A673 (cell line): ENCODE measurements at regions not wholly inside any gene's neighbourhood (a gene's known extent, or its start where the extent isn't known, plus 50 kb on each side); places are given as distances from the start of the nearest gene placed in this dataset.
"Not testable (repeated sequence)": the region's sequence is repeated elsewhere in the genome, so short reads cannot be mapped to it uniquely, and the experiment has no call there.

ENCODE experiments used
- BruUV-seq: library from RNA; stranded (reverse); fragments of 400-500 nt; replicated peaks from 2 replicates; lab custom pipeline; 2021; lab: Mats Ljungman, UMichigan
- CTCF ChIA-PET: fragments of 300-600 bp; sonication (Branson Sonifier 250); formaldehyde crosslinking; loops from one replicate; lab custom pipeline; 2022; ENCODE audit warnings: antibody characterized with exemption; lab: Charles Lee
- POLR2A ChIA-PET: fragments of 300-600 bp; sonication (Branson Sonifier 250); formaldehyde crosslinking; loops from one replicate; lab custom pipeline; 2022; ENCODE audit warnings: antibody characterized with exemption; ENCODE audit not compliant: low non-redundant PET; lab: Charles Lee
- DNase-seq: peaks from one replicate; pipeline ENCODE4 v3.0.0-alpha.2; 2015; ENCODE audit warnings: low spot score
- H3K27ac ChIP-seq: fragments of 200-600 bp; sonication (generic); 2 replicates; pipeline ENCODE4 v1.5.1; 2016; ENCODE audit warnings: mixed run types, low read depth, mild to moderate bottlenecking, mixed read lengths, antibody characterized with exemption, low read length; ENCODE audit not compliant: poor library complexity, severe bottlenecking
- H3K27me3 ChIP-seq: fragments of 200-600 bp; sonication (generic); replicated peaks from 2 replicates; pipeline ENCODE4 v1.6.1; 2017; ENCODE audit warnings: mixed run types, low read depth, mild to moderate bottlenecking, mixed read lengths, antibody characterized with exemption, low read length; ENCODE audit not compliant: insufficient read depth, poor library complexity
- H3K36me3 ChIP-seq: fragments of 200-600 bp; sonication (generic); 2 replicates; pipeline ENCODE4 v1.6.1; 2016; ENCODE audit warnings: mixed run types, mild to moderate bottlenecking, mixed read lengths, antibody characterized with exemption, low read length; ENCODE audit not compliant: insufficient read depth, poor library complexity, severe bottlenecking
- H3K4me1 ChIP-seq: fragments of 200-600 bp; sonication (generic); 2 replicates; pipeline ENCODE4 v1.6.1; 2017; ENCODE audit warnings: mixed run types, mild to moderate bottlenecking, mixed read lengths, antibody characterized with exemption, low read length; ENCODE audit not compliant: insufficient read depth, poor library complexity, severe bottlenecking
- H3K4me3 ChIP-seq: fragments of 200-600 bp; sonication (generic); 2 replicates; pipeline ENCODE4 v1.5.1; 2016; ENCODE audit warnings: low read depth, mixed run types, mild to moderate bottlenecking, mixed read lengths, low read length; ENCODE audit not compliant: poor library complexity, severe bottlenecking
- H3K9me3 ChIP-seq: fragments of 200-600 bp; sonication (generic); 2 replicates; pipeline ENCODE4 v1.6.1; 2016; ENCODE audit warnings: mixed run types, low read depth, mild to moderate bottlenecking, mixed read lengths, antibody characterized with exemption, low read length; ENCODE audit not compliant: poor library complexity, severe bottlenecking
- EZH2 ChIP-seq: fragments of 200-600 bp; sonication (generic); IDR thresholded peaks from 2 replicates; pipeline ENCODE4 v1.6.1; 2017; ENCODE audit warnings: borderline replicate concordance, low read depth, mild to moderate bottlenecking, mixed read lengths, antibody characterized with exemption, low read length; ENCODE audit not compliant: poor library complexity, severe bottlenecking
- intact Hi-C: fragments of 100-400 bp; cut with micrococcal nuclease; formaldehyde crosslinking; loops from one replicate; pipeline ENCODE4 v1.10.0; 2022; ENCODE audit not compliant: unreplicated experiment
- TF ChIP-seq, protein P1 (sequence below): fragments of 300-800, 200-600 bp; sonication (generic); conservative IDR thresholded peaks from 2 replicates; pipeline ENCODE4 v1.5.1; 2017; ENCODE audit warnings: low read depth, mild to moderate bottlenecking, antibody characterized with exemption, low read length, moderate library complexity, mixed read lengths

DNA sequence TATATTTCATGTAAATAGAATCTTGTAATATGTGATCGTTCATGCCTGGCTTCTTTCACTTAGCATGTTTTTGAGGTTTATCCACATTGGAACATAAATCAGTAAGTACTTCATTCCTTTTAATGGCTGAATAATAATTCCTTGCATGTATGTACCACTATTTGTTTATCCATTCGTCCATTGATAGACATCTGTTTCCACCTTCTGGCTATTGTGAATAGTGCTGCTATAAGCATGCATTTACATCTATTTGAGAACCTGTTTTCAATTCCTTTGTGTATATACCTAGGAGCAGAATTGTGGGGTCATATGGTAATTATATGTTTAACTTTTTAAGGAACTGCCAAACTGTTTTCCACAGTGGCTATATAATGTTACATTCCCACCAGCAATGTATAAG lies 356.7 kb upstream of the DIPK2B start:
- no peak for TF ChIP-seq EZH2
- TF ChIP-seq, protein P1, sequence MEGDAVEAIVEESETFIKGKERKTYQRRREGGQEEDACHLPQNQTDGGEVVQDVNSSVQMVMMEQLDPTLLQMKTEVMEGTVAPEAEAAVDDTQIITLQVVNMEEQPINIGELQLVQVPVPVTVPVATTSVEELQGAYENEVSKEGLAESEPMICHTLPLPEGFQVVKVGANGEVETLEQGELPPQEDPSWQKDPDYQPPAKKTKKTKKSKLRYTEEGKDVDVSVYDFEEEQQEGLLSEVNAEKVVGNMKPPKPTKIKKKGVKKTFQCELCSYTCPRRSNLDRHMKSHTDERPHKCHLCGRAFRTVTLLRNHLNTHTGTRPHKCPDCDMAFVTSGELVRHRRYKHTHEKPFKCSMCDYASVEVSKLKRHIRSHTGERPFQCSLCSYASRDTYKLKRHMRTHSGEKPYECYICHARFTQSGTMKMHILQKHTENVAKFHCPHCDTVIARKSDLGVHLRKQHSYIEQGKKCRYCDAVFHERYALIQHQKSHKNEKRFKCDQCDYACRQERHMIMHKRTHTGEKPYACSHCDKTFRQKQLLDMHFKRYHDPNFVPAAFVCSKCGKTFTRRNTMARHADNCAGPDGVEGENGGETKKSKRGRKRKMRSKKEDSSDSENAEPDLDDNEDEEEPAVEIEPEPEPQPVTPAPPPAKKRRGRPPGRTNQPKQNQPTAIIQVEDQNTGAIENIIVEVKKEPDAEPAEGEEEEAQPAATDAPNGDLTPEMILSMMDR, result peak; percentile 18; the same call in 1 of the 2 replicates
- intact Hi-C loops, result no loop called here
- BruUV-seq, result no TSS peak

DNA sequence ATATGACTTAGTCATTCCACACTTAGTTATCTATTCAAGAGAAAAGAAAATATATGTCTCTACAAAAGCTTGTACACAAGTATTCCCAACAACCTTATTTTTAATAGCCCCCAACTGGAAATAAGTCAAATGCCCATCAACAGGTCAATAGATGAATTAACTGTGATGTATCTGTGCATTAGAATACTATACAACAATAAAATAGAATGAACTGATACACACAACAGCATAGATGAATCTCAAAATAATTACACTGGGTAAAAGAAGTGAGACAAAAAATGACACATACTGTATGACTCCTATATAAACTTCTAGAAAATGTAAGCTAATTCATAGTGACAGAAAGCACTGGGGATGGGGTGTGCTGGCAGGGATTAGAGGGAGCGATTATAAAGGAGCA lies 354.1 kb upstream of the DIPK2B start:
- ChIA-PET CTCF (no interaction called here), POLR2A (no interaction called here)
- intact Hi-C loops, result no loop called here
- no peak for DNase-seq
- no peak for TF ChIP-seq EZH2
- TF ChIP-seq, protein P1, result no peak
- BruUV-seq, result no TSS peak
- Histone ChIP-seq H3K4me3 (no peak overlapping the region), H3K36me3 (no peaks in the 10 kb centered on the region), H3K4me1 (no peaks in the 10 kb centered on the region), H3K27ac (no peak overlapping the region), H3K27me3 (no peaks in the 10 kb centered on the region), H3K9me3 (no peaks in the 10 kb centered on the region)

More for the DNA sequence above, 356.7 kb upstream of the DIPK2B start:
- CTCF ChIA-PET, result no interaction called here
- H3K36me3 ChIP-seq, result no peaks in the 10 kb centered on the region
- DNase-seq, result no peak
- H3K4me1 ChIP-seq, result no peaks in the 10 kb centered on the region
- no peaks in the 10 kb centered on the region for H3K27me3 ChIP-seq
- no peaks in the 10 kb centered on the region for H3K9me3 ChIP-seq
- H3K4me3 ChIP-seq, result no peak overlapping the region
- H3K27ac ChIP-seq, result no peak overlapping the region
- POLR2A ChIA-PET, result no interaction called here

DNA sequence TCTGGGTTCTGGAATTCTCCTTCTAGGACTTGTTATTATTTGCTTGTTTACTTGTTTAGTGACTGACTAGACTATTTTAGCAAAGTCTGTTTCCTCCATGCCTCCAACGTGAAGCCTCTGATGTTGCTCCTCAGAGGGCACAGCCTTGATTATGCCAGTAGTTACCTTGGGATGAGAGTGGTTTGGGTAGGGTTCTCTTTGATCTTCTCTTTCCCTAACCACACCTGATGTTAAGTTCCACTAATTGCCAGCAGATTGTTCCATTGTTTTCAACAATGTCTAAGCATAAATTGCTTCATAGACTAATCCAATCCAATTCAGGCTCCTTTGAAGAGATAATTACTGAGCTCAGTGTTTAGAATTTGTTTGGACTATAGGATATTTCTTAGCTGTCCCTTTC lies 352.7 kb upstream of the DIPK2B start:
- POLR2A ChIA-PET, result no interaction called here
- no peak for TF ChIP-seq EZH2
- TF ChIP-seq, protein P1, result no peak
- no peaks in the 10 kb centered on the region for H3K4me1 ChIP-seq
- H3K4me3 ChIP-seq, result no peak overlapping the region
- no TSS peak for BruUV-seq
- no peak overlapping the region for H3K27ac ChIP-seq
- no peaks in the 10 kb centered on the region for H3K36me3 ChIP-seq
- no peaks in the 10 kb centered on the region for H3K9me3 ChIP-seq
- intact Hi-C loops, result no loop called here
- DNase-seq, result no peak
- no peaks in the 10 kb centered on the region for H3K27me3 ChIP-seq
- CTCF ChIA-PET, result no interaction called here

DNA sequence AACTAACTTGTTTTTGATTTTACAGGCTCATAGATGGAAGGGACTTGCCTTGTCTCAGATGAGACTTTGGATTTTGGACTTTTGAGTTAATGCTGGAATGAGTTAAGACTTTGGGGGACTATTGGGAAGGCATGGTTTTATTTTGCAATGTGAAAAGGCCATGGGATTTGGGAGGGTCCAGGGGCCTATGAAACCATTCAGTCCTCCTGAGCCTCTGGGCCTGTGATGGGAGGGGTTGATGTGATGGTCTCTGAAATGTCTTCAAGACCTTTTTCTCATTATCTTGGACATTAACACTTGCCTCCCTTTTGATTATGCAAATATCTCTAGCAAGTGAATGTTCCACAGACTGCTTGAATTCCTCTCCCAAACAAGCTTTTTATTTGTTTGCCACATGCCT lies 346.0 kb upstream of the DIPK2B start:
- H3K36me3 ChIP-seq, intact Hi-C loops, POLR2A ChIA-PET, BruUV-seq, H3K4me1 ChIP-seq, H3K4me3 ChIP-seq, DNase-seq, CTCF ChIA-PET, H3K27ac ChIP-seq, H3K27me3 ChIP-seq, H3K9me3 ChIP-seq: not testable (repeated sequence)
